ENCODE measurements at regions not wholly inside any gene's neighbourhood (a gene's known extent, or its start where the extent isn't known, plus 50 kb on each side); places are given as distances from the start of the nearest gene placed in this dataset.
"Not testable (repeated sequence)": the region's sequence is repeated elsewhere in the genome, so short reads cannot be mapped to it uniquely, and the experiment has no call there.

DNA sequence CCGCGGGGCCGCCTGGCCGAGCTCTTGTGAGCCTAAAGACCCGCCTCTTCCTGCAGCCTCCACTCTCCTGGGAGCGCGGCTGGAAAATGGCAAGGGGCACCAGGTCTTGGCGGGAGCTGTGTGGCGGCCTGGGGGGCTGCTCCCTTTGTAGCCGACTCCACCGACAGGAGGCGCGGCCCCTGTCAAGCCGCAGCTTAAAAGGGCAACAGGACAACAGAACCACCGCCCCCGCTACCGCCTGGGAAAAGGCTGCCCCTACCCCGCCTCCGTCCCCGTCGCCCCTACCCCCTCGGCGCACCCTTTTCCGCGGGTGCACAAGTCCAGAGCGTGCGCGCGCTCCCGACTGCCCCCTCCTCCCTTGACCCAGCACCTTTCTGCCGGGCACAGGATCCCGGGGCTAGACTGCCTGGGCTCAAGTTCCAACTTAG is 60.3 kb downstream of the GOLGA8K start:
- H3K36me3 ChIP-seq (ENCODE audit: control insufficient read depth in 2 of 2, insufficient read depth in 2 of 2, low read length in 1 of 2); RAD21 ChIA-PET (ENCODE audit: unreplicated experiment); intact Hi-C loops (cut with micrococcal nuclease; ENCODE audit: unreplicated experiment); H3K27ac ChIP-seq (ENCODE audit: control insufficient read depth, insufficient read depth); H4K20me1 ChIP-seq (ENCODE audit: control insufficient read depth, insufficient read depth); SMC1A ChIA-PET (ENCODE audit: uncharacterized antibody, unreplicated experiment); ATAC-seq; DNase-seq (ENCODE audit: low read depth, low spot score); FAIRE-seq; H2AFZ ChIP-seq (ENCODE audit: control insufficient read depth, low read depth, low read length); H3K4me1 ChIP-seq (ENCODE audit: control insufficient read depth, insufficient read depth, low read length); POLR2A ChIA-PET; H3K4me3 ChIP-seq; H3K79me2 ChIP-seq (ENCODE audit: control insufficient read depth, insufficient read depth, low read length); H3K9ac ChIP-seq (ENCODE audit: control insufficient read depth, insufficient read depth, low read length); H3K27me3 ChIP-seq (replicated peaks in 1 of 2; ENCODE audit: control insufficient read depth in 2 of 2, insufficient read depth in 2 of 2, low read length in 1 of 2); H3K9me3 ChIP-seq (replicated peaks; ENCODE audit: control insufficient read depth, insufficient read depth, low read length); BruUV-seq (replicated peaks); in situ Hi-C loops (cut with MboI); CTCF ChIA-PET; H3K4me2 ChIP-seq (ENCODE audit: control insufficient read depth, insufficient read depth): not testable (repeated sequence)
- no CpG with 5 or more reads among the region's 32 CpGs for WGBS (ENCODE audit: insufficient coverage, insufficient replicate concordance, low lambda C conversion rate, missing lambda C conversion rate)

- ATAC-seq; H4K20me1 ChIP-seq (ENCODE audit: control insufficient read depth, insufficient read depth); FAIRE-seq; H3K9ac ChIP-seq (ENCODE audit: control insufficient read depth, insufficient read depth, low read length); SMC1A ChIA-PET (ENCODE audit: uncharacterized antibody, unreplicated experiment); CTCF ChIA-PET; BruUV-seq (replicated peaks); H3K4me3 ChIP-seq; intact Hi-C loops (cut with micrococcal nuclease; ENCODE audit: unreplicated experiment); H3K27ac ChIP-seq (ENCODE audit: control insufficient read depth, insufficient read depth); H3K27me3 ChIP-seq (replicated peaks in 1 of 2; ENCODE audit: control insufficient read depth in 2 of 2, insufficient read depth in 2 of 2, low read length in 1 of 2); in situ Hi-C loops (cut with MboI); POLR2A ChIA-PET; H3K79me2 ChIP-seq (ENCODE audit: control insufficient read depth, insufficient read depth, low read length); H3K4me2 ChIP-seq (ENCODE audit: control insufficient read depth, insufficient read depth); DNase-seq (ENCODE audit: low read depth, low spot score); H2AFZ ChIP-seq (ENCODE audit: control insufficient read depth, low read depth, low read length); RAD21 ChIA-PET (ENCODE audit: unreplicated experiment); H3K9me3 ChIP-seq (replicated peaks; ENCODE audit: control insufficient read depth, insufficient read depth, low read length); H3K36me3 ChIP-seq (ENCODE audit: control insufficient read depth in 2 of 2, insufficient read depth in 2 of 2, low read length in 1 of 2); H3K4me1 ChIP-seq (ENCODE audit: control insufficient read depth, insufficient read depth, low read length): not testable (repeated sequence)
- WGBS (ENCODE audit: insufficient coverage, insufficient replicate concordance, low lambda C conversion rate, missing lambda C conversion rate), result no CpG with 5 or more reads among the region's 39 CpGs
Observed at GRCh38 chr15:32342268-32342667, 60.8 kb downstream of the GOLGA8K start.

DNA sequence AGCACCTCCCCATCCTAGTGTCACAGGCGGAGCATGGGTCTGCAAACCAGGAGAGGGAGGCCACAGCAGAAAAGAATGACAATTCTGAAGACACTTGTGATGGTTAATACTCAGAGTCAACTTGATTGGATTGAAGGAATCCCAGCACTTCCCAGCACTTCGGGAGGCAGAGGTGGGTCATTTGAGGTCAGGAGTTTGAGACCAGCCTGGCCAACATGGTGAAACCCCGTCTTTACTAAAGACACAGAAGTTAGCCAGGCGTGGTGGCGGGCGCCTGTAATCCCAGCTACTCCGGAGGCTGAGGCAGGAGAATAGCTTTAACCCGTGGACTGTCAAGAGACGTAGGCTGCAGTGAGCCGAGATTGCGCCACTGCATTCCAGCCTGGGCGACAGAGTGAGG is 61.6 kb downstream of the GOLGA8K start:
- POLR2A ChIA-PET; SMC1A ChIA-PET (ENCODE audit: uncharacterized antibody, unreplicated experiment); BruUV-seq (replicated peaks); H3K27me3 ChIP-seq (replicated peaks in 1 of 2; ENCODE audit: control insufficient read depth in 2 of 2, insufficient read depth in 2 of 2, low read length in 1 of 2); ATAC-seq; H3K36me3 ChIP-seq (ENCODE audit: control insufficient read depth in 2 of 2, insufficient read depth in 2 of 2, low read length in 1 of 2); CTCF ChIA-PET; H3K4me2 ChIP-seq (ENCODE audit: control insufficient read depth, insufficient read depth); intact Hi-C loops (cut with micrococcal nuclease; ENCODE audit: unreplicated experiment); H3K79me2 ChIP-seq (ENCODE audit: control insufficient read depth, insufficient read depth, low read length); DNase-seq (ENCODE audit: low read depth, low spot score); H3K9me3 ChIP-seq (replicated peaks; ENCODE audit: control insufficient read depth, insufficient read depth, low read length); RAD21 ChIA-PET (ENCODE audit: unreplicated experiment); FAIRE-seq; H4K20me1 ChIP-seq (ENCODE audit: control insufficient read depth, insufficient read depth); H3K4me1 ChIP-seq (ENCODE audit: control insufficient read depth, insufficient read depth, low read length); H2AFZ ChIP-seq (ENCODE audit: control insufficient read depth, low read depth, low read length); H3K27ac ChIP-seq (ENCODE audit: control insufficient read depth, insufficient read depth); H3K9ac ChIP-seq (ENCODE audit: control insufficient read depth, insufficient read depth, low read length); in situ Hi-C loops (cut with MboI); H3K4me3 ChIP-seq: not testable (repeated sequence)
- WGBS (ENCODE audit: insufficient coverage, insufficient replicate concordance, low lambda C conversion rate, missing lambda C conversion rate), result 25% methylated on average over 2 of the region's 12 CpGs

DNA sequence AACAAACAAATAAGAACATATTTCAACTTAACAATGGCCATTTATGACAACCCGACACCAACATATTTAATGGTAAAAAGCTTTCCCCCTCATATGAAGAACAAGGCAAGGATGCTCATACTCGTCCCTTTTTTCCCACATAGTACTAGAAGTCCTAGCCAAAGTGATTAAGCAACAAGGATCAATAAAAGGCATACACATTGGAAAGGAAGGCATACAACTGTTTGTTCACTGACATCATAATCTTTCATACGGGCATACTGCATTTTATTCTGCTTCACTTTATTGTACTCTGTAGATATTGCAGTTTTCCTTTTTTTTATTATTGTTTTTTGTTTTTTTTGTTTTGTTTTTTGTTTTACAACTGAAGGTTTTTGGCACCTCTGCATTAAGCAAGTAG is 66.3 kb downstream of the GOLGA8K start:
- H3K4me3 ChIP-seq; H3K4me1 ChIP-seq (ENCODE audit: control insufficient read depth, insufficient read depth, low read length); in situ Hi-C loops (cut with MboI); RAD21 ChIA-PET (ENCODE audit: unreplicated experiment); H4K20me1 ChIP-seq (ENCODE audit: control insufficient read depth, insufficient read depth); DNase-seq (ENCODE audit: low read depth, low spot score); ATAC-seq; SMC1A ChIA-PET (ENCODE audit: uncharacterized antibody, unreplicated experiment); POLR2A ChIA-PET; CTCF ChIA-PET; H3K9ac ChIP-seq (ENCODE audit: control insufficient read depth, insufficient read depth, low read length); H2AFZ ChIP-seq (ENCODE audit: control insufficient read depth, low read depth, low read length); intact Hi-C loops (cut with micrococcal nuclease; ENCODE audit: unreplicated experiment); H3K79me2 ChIP-seq (ENCODE audit: control insufficient read depth, insufficient read depth, low read length); FAIRE-seq; H3K27me3 ChIP-seq (replicated peaks in 1 of 2; ENCODE audit: control insufficient read depth in 2 of 2, insufficient read depth in 2 of 2, low read length in 1 of 2); H3K36me3 ChIP-seq (ENCODE audit: control insufficient read depth in 2 of 2, insufficient read depth in 2 of 2, low read length in 1 of 2); BruUV-seq (replicated peaks); H3K27ac ChIP-seq (ENCODE audit: control insufficient read depth, insufficient read depth); H3K4me2 ChIP-seq (ENCODE audit: control insufficient read depth, insufficient read depth); H3K9me3 ChIP-seq (replicated peaks; ENCODE audit: control insufficient read depth, insufficient read depth, low read length): not testable (repeated sequence)
- no CpG with 5 or more reads among the region's 3 CpGs for WGBS (ENCODE audit: insufficient coverage, insufficient replicate concordance, low lambda C conversion rate, missing lambda C conversion rate)

Data from GM12878 (cell line).